Karpas-422 (cell line): ENCODE measurements at regions not wholly inside any gene's neighbourhood (a gene's known extent, or its start where the extent isn't known, plus 50 kb on each side); places are given as distances from the start of the nearest gene placed in this dataset.

ENCODE experiments used
- DNase-seq: peaks from one replicate; pipeline ENCODE4 v3.0.0-alpha.2; 2015
- H2AFZ ChIP-seq: fragments of 200-600 bp; sonication (generic); 2 replicates; pipeline ENCODE4 v1.6.1; 2014; ENCODE audit warnings: antibody characterized with exemption, low read length, mixed read lengths
- H3K27ac ChIP-seq: fragments of 200-600 bp; sonication (generic); 2 replicates; pipeline ENCODE4 v1.5.1; 2014; ENCODE audit warnings: mild to moderate bottlenecking, low read length, moderate library complexity
- H3K27me3 ChIP-seq: fragments of 200-600 bp; sonication (generic); 2 replicates; pipeline ENCODE4 v1.6.1; 2014; ENCODE audit warnings: low read length, mixed read lengths
- H3K36me3 ChIP-seq: fragments of 200-600 bp; sonication (generic); 2 replicates; pipeline ENCODE4 v1.6.1; 2014; ENCODE audit warnings: low read length, mixed read lengths; ENCODE audit not compliant: insufficient read depth
- H3K4me1 ChIP-seq: fragments of 200-600 bp; sonication (generic); 2 replicates; pipeline ENCODE4 v1.6.1; 2014; ENCODE audit warnings: mild to moderate bottlenecking, low read length, mixed read lengths
- H3K4me2 ChIP-seq: fragments of 200-600 bp; sonication (generic); 2 replicates; pipeline ENCODE4 v1.6.1; 2014; ENCODE audit warnings: low read length, low read depth, mild to moderate bottlenecking; ENCODE audit not compliant: poor library complexity, severe bottlenecking
- H3K4me3 ChIP-seq: fragments of 200-600 bp; sonication (generic); 2 replicates; pipeline ENCODE4 v1.5.1; 2014; ENCODE audit warnings: mild to moderate bottlenecking, antibody characterized with exemption, low read length, mixed read lengths
- H3K79me2 ChIP-seq: fragments of 200-600 bp; sonication (generic); 2 replicates; pipeline ENCODE4 v1.6.1; 2014; ENCODE audit warnings: mild to moderate bottlenecking, low read length, mixed read lengths
- H3K9ac ChIP-seq: fragments of 200-600 bp; sonication (generic); 2 replicates; pipeline ENCODE4 v1.6.0; 2014; ENCODE audit warnings: low read length
- H3K9me2 ChIP-seq: fragments of 200-600 bp; sonication (generic), shearing (Covaris generic); replicated peaks from 2 replicates; pipeline ENCODE4 v1.6.0; 2014; ENCODE audit warnings: mild to moderate bottlenecking, low read length, moderate library complexity; ENCODE audit not compliant: insufficient read depth
- H3K9me3 ChIP-seq: fragments of 300-700, 200-600 bp; sonication (generic); 2 replicates; pipeline ENCODE4 v1.6.1; 2014; ENCODE audit warnings: low read length, mixed read lengths
- H4K20me1 ChIP-seq: fragments of 200-600 bp; sonication (generic); 2 replicates; pipeline ENCODE4 v1.6.1; 2014; ENCODE audit warnings: mild to moderate bottlenecking, antibody characterized with exemption, low read length, low read depth; ENCODE audit not compliant: insufficient read depth

GRCh38 chr4:123503698-123504363, 107.2 kb downstream of the SPRY1 start:
- Histone ChIP-seq H3K27me3 (no peaks in the 10 kb centered on the region), H3K9me3 (no peaks in the 10 kb centered on the region), H3K4me3 (no peak overlapping the region), H3K79me2 (no peaks in the 10 kb centered on the region), H4K20me1 (no peaks in the 10 kb centered on the region), H3K9me2 (no peaks in the 10 kb centered on the region), H3K9ac (no peak overlapping the region), H3K4me1 (no peaks in the 10 kb centered on the region), H3K27ac (no peak overlapping the region), H3K4me2 (no peak overlapping the region), H3K36me3 (no peaks in the 10 kb centered on the region), H2AFZ (no peak overlapping the region)
- no peak for DNase-seq

GRCh38 chr4:123505095-123506010, 108.8 kb downstream of the SPRY1 start:
- no peak for DNase-seq
- no peaks in the 10 kb centered on the region for H3K9me3 ChIP-seq
- H3K27ac ChIP-seq = no peak overlapping the region
- no peaks in the 10 kb centered on the region for H3K36me3 ChIP-seq
- H2AFZ ChIP-seq = no peak overlapping the region
- no peaks in the 10 kb centered on the region for H3K4me1 ChIP-seq
- H3K4me3 ChIP-seq = no peak overlapping the region
- H3K4me2 ChIP-seq = no peak overlapping the region
- no peaks in the 10 kb centered on the region for H3K27me3 ChIP-seq
- H4K20me1 ChIP-seq = no peaks in the 10 kb centered on the region
- no peaks in the 10 kb centered on the region for H3K79me2 ChIP-seq
- H3K9me2 ChIP-seq = no peaks in the 10 kb centered on the region
- H3K9ac ChIP-seq = no peak overlapping the region

GRCh38 chr4:123506011-123506695, 109.6 kb downstream of the SPRY1 start:
- Histone ChIP-seq H3K4me2 (no peak overlapping the region), H3K27me3 (no peaks in the 10 kb centered on the region), H3K9me3 (no peaks in the 10 kb centered on the region), H3K9ac (no peak overlapping the region), H4K20me1 (no peaks in the 10 kb centered on the region), H2AFZ (no peak overlapping the region), H3K79me2 (no peaks in the 10 kb centered on the region), H3K27ac (no peak overlapping the region), H3K36me3 (no peaks in the 10 kb centered on the region), H3K9me2 (no peaks in the 10 kb centered on the region), H3K4me3 (no peak overlapping the region), H3K4me1 (no peaks in the 10 kb centered on the region)
- DNase-seq = no peak

GRCh38 chr4:123507376-123507775, 110.8 kb downstream of the SPRY1 start:
- Histone ChIP-seq H3K9me2 (no peaks in the 10 kb centered on the region), H3K27ac (no peak overlapping the region), H3K4me3 (no peak overlapping the region), H3K4me1 (no peaks in the 10 kb centered on the region), H3K4me2 (no peak overlapping the region), H3K79me2 (no peaks in the 10 kb centered on the region), H3K36me3 (no peaks in the 10 kb centered on the region), H3K27me3 (no peaks in the 10 kb centered on the region), H3K9me3 (no peaks in the 10 kb centered on the region), H4K20me1 (no peaks in the 10 kb centered on the region), H3K9ac (no peak overlapping the region), H2AFZ (no peak overlapping the region)
- no peak for DNase-seq

GRCh38 chr4:123510221-123510620, 113.6 kb downstream of the SPRY1 start:
- Histone ChIP-seq H3K27ac (no peak overlapping the region), H3K27me3 (no peaks in the 10 kb centered on the region), H3K9me3 (no peaks in the 10 kb centered on the region), H3K79me2 (no peaks in the 10 kb centered on the region), H3K36me3 (no peaks in the 10 kb centered on the region), H4K20me1 (no peaks in the 10 kb centered on the region), H3K4me1 (no peaks in the 10 kb centered on the region), H3K4me3 (no peak overlapping the region), H3K4me2 (no peak overlapping the region), H3K9me2 (no peaks in the 10 kb centered on the region), H2AFZ (no peak overlapping the region), H3K9ac (no peak overlapping the region)
- no peak for DNase-seq

GRCh38 chr4:123510659-123511058, 114.1 kb downstream of the SPRY1 start:
- Histone ChIP-seq H4K20me1 (no peaks in the 10 kb centered on the region), H2AFZ (no peak overlapping the region), H3K4me2 (no peak overlapping the region), H3K27me3 (no peaks in the 10 kb centered on the region), H3K79me2 (no peaks in the 10 kb centered on the region), H3K9me3 (no peaks in the 10 kb centered on the region), H3K4me1 (no peaks in the 10 kb centered on the region), H3K27ac (no peak overlapping the region), H3K9me2 (no peaks in the 10 kb centered on the region), H3K9ac (no peak overlapping the region), H3K36me3 (no peaks in the 10 kb centered on the region), H3K4me3 (no peak overlapping the region)
- DNase-seq = no peak

GRCh38 chr4:123516576-123516975, 120.0 kb downstream of the SPRY1 start:
- no peaks in the 10 kb centered on the region for H3K9me3 ChIP-seq
- DNase-seq = no peak
- no peaks in the 10 kb centered on the region for H4K20me1 ChIP-seq
- no peak overlapping the region for H3K4me2 ChIP-seq
- no peaks in the 10 kb centered on the region for H3K4me1 ChIP-seq
- no peaks in the 10 kb centered on the region for H3K79me2 ChIP-seq
- H3K9me2 ChIP-seq = no peaks in the 10 kb centered on the region
- no peaks in the 10 kb centered on the region for H3K27me3 ChIP-seq
- H3K36me3 ChIP-seq = no peaks in the 10 kb centered on the region
- H3K4me3 ChIP-seq = no peak overlapping the region
- H3K27ac ChIP-seq = no peak overlapping the region
- no peak overlapping the region for H3K9ac ChIP-seq
- H2AFZ ChIP-seq = no peak overlapping the region

- Histone ChIP-seq H3K27ac (no peak overlapping the region), H3K4me2 (no peak overlapping the region), H3K4me1 (no peaks in the 10 kb centered on the region), H3K9me3 (no peaks in the 10 kb centered on the region), H3K9me2 (no peaks in the 10 kb centered on the region), H4K20me1 (no peaks in the 10 kb centered on the region), H3K79me2 (no peaks in the 10 kb centered on the region), H3K27me3 (no peaks in the 10 kb centered on the region), H3K36me3 (no peaks in the 10 kb centered on the region), H3K4me3 (no peak overlapping the region), H2AFZ (no peak overlapping the region), H3K9ac (no peak overlapping the region)
- no peak for DNase-seq
Observed at GRCh38 chr4:123517176-123517575, 120.6 kb downstream of the SPRY1 start.
